Activated T-helper 1 cell treated with anti-CD3 and anti-CD28 coated beads, Interleukin-12 subunit alpha, Interleukin-12 subunit beta, Interleukin-2, Interleukin-4 antibody, amounts not matched to agents 30 ng/mL and 10 ng/mL and 1 ng/mL, durations not matched to agents 14 hours and 24 hours and 36 hours (primary cell): ENCODE measurements at regions not wholly inside any gene's neighbourhood (a gene's known extent, or its start where the extent isn't known, plus 50 kb on each side); places are given as distances from the start of the nearest gene placed in this dataset.

ENCODE experiments used
- DNase-seq: peaks from one replicate; pipeline ENCODE4 v3.0.0; 2021; ENCODE audit warnings: low spot score
- H3K27ac Mint-ChIP-seq: one replicate; pipeline ENCODE4 v1.8.0; 2021; ENCODE audit warnings: mild to moderate bottlenecking, mixed read lengths
- H3K27me3 Mint-ChIP-seq: one replicate; pipeline ENCODE4 v1.8.0; 2022; ENCODE audit warnings: mild to moderate bottlenecking, moderate library complexity, mixed read lengths; ENCODE audit not compliant: insufficient read depth
- H3K36me3 Mint-ChIP-seq: one replicate; pipeline ENCODE4 v1.8.0; 2021; ENCODE audit warnings: low read depth, mixed read lengths
- H3K4me1 Mint-ChIP-seq: one replicate; pipeline ENCODE4 v1.8.0; 2021; ENCODE audit warnings: low read depth, mixed read lengths
- H3K4me3 Mint-ChIP-seq: one replicate; pipeline ENCODE4 v1.8.0; 2021; ENCODE audit warnings: mild to moderate bottlenecking, moderate library complexity, mixed read lengths
- H3K9me3 Mint-ChIP-seq: one replicate; pipeline ENCODE4 v1.8.0; 2021; ENCODE audit warnings: mixed read lengths
- intact Hi-C: fragments of 100-400 bp; cut with micrococcal nuclease; formaldehyde crosslinking; loops from one replicate; pipeline ENCODE4 v1.15.1; 2024

DNA sequence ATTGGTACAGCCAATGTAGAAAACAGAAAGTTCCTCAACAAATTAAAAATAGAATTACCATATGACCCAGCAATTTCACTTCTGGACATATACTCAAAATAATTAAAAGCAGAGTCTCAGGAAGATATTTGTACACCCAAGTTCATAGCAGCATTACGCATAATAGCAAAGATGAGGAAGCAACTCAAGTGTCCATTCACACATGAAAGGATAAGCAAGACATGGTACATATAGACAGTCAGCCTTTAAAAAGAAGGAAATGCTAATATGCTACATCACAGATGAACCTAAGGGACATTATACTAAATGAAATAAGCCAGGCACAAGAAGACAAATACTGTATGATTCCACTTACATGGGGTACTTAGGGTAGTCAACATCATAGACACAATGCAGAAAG lies 76.7 kb downstream of the ANXA2R start:
- Mint-ChIP-seq H3K36me3 (peaks cover 2% of the 10 kb centered on the region), H3K4me1 (peaks cover 7% of the 10 kb centered on the region), H3K27ac (no peak overlapping the region), H3K9me3 (no peaks in the 10 kb centered on the region), H3K27me3 (peaks cover 2% of the 10 kb centered on the region), H3K4me3 (no peak overlapping the region)
- no peak for DNase-seq
- intact Hi-C loops, result no loop called here

- Mint-ChIP-seq H3K27ac (no peak overlapping the region), H3K9me3 (no peaks in the 10 kb centered on the region), H3K4me1 (peaks cover 7% of the 10 kb centered on the region), H3K27me3 (peaks cover 6% of the 10 kb centered on the region), H3K36me3 (peaks cover 2% of the 10 kb centered on the region), H3K4me3 (no peak overlapping the region)
- intact Hi-C loops, result no loop called here
- DNase-seq, result no peak
These were observed 78.0 kb downstream of the ANXA2R start for GRCh38 chr5:42962124-42962523.

DNA sequence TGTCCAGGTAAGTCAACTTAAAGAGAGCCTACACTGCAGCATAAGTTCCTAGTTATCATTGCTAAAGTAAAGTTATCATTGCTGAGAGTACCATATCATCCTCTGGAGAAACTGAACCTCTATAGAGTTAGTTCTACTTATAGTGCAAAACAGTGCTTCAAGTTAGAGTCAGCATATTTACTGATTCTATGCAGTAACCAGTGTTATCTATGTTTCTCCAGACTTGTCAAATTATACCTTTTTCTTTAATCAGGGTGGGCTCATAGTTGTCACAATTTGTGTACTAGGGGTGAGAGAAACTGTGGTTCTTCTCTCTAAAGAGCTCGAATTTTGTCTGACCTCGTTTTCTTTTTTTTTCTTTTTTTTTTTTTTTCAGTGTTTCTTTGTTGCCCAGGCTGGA lies 79.6 kb downstream of the ANXA2R start:
- Mint-ChIP-seq H3K27ac (no peak overlapping the region), H3K4me1 (no peaks in the 10 kb centered on the region), H3K9me3 (no peaks in the 10 kb centered on the region), H3K27me3 (peaks cover 6% of the 10 kb centered on the region), H3K4me3 (no peak overlapping the region), H3K36me3 (peaks cover 2% of the 10 kb centered on the region)
- no peak for DNase-seq
- intact Hi-C loops, result no loop called here

GRCh38 chr5:42956551-42956950 lies 83.6 kb downstream of the ANXA2R start:
- no peak for DNase-seq
- Mint-ChIP-seq H3K36me3 (peaks cover 9% of the 10 kb centered on the region), H3K27me3 (peaks cover 5% of the 10 kb centered on the region), H3K4me3 (no peak overlapping the region), H3K9me3 (peaks cover 7% of the 10 kb centered on the region), H3K4me1 (peaks cover 12% of the 10 kb centered on the region), H3K27ac (no peak overlapping the region)
- intact Hi-C loops, result no loop called here

DNA sequence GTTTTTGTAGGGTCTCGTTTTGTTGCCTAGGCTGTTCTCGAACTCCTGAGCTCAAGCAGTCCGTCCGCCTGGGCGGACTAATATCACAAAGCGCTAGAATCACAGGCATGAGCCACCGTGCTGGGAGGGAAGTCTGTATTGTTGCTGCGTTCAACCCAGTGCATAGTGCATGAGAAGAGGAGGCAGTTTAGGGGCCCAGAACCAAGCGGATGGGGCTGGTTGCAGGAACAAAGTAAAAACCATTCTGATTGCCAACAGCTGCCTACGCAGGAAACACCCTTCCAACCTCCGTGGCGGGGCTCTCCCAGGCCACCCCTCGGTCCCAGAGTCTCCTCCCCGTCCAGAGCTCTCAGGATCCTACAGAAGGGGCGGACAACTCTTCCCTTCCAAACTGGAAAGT lies 87.1 kb downstream of the ANXA2R start:
- Mint-ChIP-seq H3K4me3 (peak overlapping the region; percentile 88), H3K9me3 (peaks cover 7% of the 10 kb centered on the region), H3K4me1 (peaks cover 37% of the 10 kb centered on the region), H3K27me3 (peaks cover 8% of the 10 kb centered on the region), H3K27ac (peak overlapping the region; percentile 40), H3K36me3 (peaks cover 9% of the 10 kb centered on the region)
- intact Hi-C loops, result loop anchor here (5.0 kb wide), 2 partner anchors 239 to 604 kb away; partner anchors contain the start of genes NIM1K and PAIP1
- no peak for DNase-seq

DNA sequence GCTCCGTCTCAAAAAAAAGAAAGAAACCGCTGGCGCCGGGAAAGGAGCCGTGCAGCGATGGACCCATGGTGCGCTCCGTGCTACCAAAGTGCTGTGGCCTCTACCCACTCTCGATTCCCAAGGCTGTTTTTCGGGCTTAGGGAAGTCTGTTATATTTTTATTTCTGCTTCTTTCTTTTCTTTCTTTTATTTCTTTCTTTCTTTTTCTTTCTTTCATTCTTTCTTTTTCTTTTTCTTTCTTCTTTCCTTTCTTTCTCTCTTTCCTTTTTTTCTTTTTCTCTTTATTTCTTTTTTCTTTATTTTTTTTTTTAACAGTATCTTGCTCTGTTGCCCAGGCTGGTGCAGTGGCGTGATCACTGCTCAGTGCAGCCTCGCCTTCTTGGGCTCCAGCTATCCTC lies 87.5 kb downstream of the ANXA2R start:
- H3K9me3 Mint-ChIP-seq, result peaks cover 7% of the 10 kb centered on the region
- DNase-seq, result no peak
- intact Hi-C loops, result loop anchor here (5.0 kb wide), 2 partner anchors 240 to 605 kb away; partner anchors contain the start of genes NIM1K and PAIP1
- H3K4me1 Mint-ChIP-seq, result peaks cover 37% of the 10 kb centered on the region
- H3K27ac Mint-ChIP-seq, result peak overlapping the region; percentile 97
- H3K27me3 Mint-ChIP-seq, result peaks cover 11% of the 10 kb centered on the region
- H3K36me3 Mint-ChIP-seq, result peaks cover 9% of the 10 kb centered on the region
- peak overlapping the region; percentile 88 for H3K4me3 Mint-ChIP-seq

GRCh38 chr5:42951293-42951840 lies 88.8 kb downstream of the ANXA2R start:
- intact Hi-C loops, result loop anchor here (1.0 to 5.0 kb wide), 5 partner anchors 153 to 1081 kb away; partner anchors contain the start of genes NIM1K, OXCT1 and PAIP1
- peaks cover 37% of the 10 kb centered on the region for H3K4me1 Mint-ChIP-seq
- H3K4me3 Mint-ChIP-seq, result peak overlapping the region; percentile 88

DNA sequence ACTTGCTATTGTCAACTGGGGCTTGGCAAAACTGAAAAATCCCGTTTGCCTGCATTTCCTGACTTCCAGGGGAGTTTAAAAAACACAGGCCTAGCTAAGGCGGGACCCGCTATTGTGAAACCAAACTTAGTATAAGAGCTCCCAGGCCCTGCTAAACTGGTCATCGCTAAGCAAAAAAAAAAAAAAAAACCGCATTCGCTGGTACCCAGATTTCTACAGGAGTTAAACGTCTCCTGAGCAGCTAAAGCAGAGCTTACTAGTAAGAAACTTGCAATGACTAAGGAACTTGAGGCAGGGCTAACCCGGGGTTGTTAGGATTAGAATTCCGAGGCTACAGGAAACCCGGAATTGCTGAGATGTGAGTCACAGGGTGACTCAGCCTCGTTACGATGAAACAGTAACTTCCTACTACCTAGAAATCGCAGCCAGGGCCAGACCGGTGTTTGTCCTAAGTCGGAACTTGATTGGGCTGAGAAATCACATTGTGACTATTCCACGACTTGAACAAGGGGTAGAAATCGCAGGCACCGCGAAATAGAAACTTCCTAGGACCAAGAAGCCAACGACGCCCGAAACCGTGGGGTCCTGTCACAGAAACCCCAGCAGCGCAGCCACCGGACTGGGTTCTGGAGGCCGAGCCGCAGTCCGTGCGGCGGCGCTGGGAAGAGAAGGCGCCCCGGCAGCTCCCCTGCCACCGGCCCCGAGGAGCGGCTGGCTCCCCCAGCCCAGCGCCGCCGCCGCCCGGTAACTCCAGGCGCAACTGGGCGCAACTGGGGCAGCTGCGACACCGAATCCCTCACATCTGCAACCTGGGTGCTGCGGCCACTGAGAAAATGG lies 89.4 kb downstream of the ANXA2R start:
- peak overlapping the region; percentile 97 for H3K27ac Mint-ChIP-seq
- H3K4me3 Mint-ChIP-seq, result peak overlapping the region; percentile 88
- peaks cover 7% of the 10 kb centered on the region for H3K9me3 Mint-ChIP-seq
- H3K4me1 Mint-ChIP-seq, result peaks cover 37% of the 10 kb centered on the region
- H3K36me3 Mint-ChIP-seq, result peaks cover 9% of the 10 kb centered on the region
- DNase-seq, result peak; percentile 60
- H3K27me3 Mint-ChIP-seq, result peaks cover 8% of the 10 kb centered on the region
- intact Hi-C loops, result loop anchor here (1.0 to 5.0 kb wide), 10 partner anchors 43 to 1080 kb away; partner anchors contain the start of genes ANXA2R, NIM1K, OXCT1 and PAIP1

More at GRCh38 chr5:42951293-42951840, 88.8 kb downstream of the ANXA2R start:
- peaks cover 6% of the 10 kb centered on the region for H3K27me3 Mint-ChIP-seq
- DNase-seq, result peak; percentile 72
- peak overlapping the region; percentile 97 for H3K27ac Mint-ChIP-seq
- H3K36me3 Mint-ChIP-seq, result peaks cover 9% of the 10 kb centered on the region
- H3K9me3 Mint-ChIP-seq, result peaks cover 7% of the 10 kb centered on the region

DNA sequence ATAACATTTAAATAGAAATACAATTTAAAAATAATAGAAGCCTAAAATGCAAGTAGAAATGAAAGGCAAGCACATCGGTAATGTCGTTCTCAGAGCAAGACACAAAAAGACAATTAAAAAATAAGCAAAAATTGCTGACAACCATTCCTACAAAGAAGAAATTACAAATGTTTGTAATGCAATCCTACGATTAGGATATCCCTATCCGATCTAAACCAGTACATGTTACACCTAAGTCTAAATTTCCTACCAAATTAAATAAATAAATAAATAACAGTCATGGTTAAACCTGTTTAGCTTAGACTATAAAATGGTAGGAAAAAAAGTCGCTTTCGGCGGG lies 90.0 kb downstream of the ANXA2R start:
- H3K9me3 Mint-ChIP-seq, result peaks cover 7% of the 10 kb centered on the region
- intact Hi-C loops, result loop anchor here (1.0 to 5.0 kb wide), 9 partner anchors 43 to 607 kb away; partner anchors contain the start of genes ANXA2R, NIM1K and PAIP1
- peak overlapping the region; percentile 96 for H3K27ac Mint-ChIP-seq
- no peak for DNase-seq
- peaks cover 9% of the 10 kb centered on the region for H3K36me3 Mint-ChIP-seq
- H3K4me1 Mint-ChIP-seq, result peaks cover 37% of the 10 kb centered on the region
- H3K4me3 Mint-ChIP-seq, result peak overlapping the region; percentile 87
- peaks cover 12% of the 10 kb centered on the region for H3K27me3 Mint-ChIP-seq

- intact Hi-C loops, result loop anchor here (1.0 to 5.0 kb wide), 11 partner anchors 40 to 608 kb away; partner anchors contain the start of genes ANXA2R, NIM1K and PAIP1
- peak overlapping the region; percentile 79 for H3K27ac Mint-ChIP-seq
- DNase-seq, result peak; percentile 53
These were observed 90.6 kb downstream of the ANXA2R start for GRCh38 chr5:42949348-42950115.

GRCh38 chr5:42948961-42949347 lies 91.2 kb downstream of the ANXA2R start:
- intact Hi-C loops, result loop anchor here (1.0 kb wide), 2 partner anchors 40 to 115 kb away; no protein-coding TSS in a partner anchor
- peaks cover 3% of the 10 kb centered on the region for H3K9me3 Mint-ChIP-seq
- peak overlapping the region; percentile 79 for H3K27ac Mint-ChIP-seq
- H3K36me3 Mint-ChIP-seq, result peaks cover 9% of the 10 kb centered on the region
- peaks cover 18% of the 10 kb centered on the region for H3K27me3 Mint-ChIP-seq
- H3K4me3 Mint-ChIP-seq, result peak overlapping the region; percentile 87
- H3K4me1 Mint-ChIP-seq, result peaks cover 37% of the 10 kb centered on the region
- no peak for DNase-seq

More at GRCh38 chr5:42949348-42950115, 90.6 kb downstream of the ANXA2R start:
- peaks cover 7% of the 10 kb centered on the region for H3K9me3 Mint-ChIP-seq
- H3K4me3 Mint-ChIP-seq, result peak overlapping the region; percentile 87
- H3K36me3 Mint-ChIP-seq, result peaks cover 9% of the 10 kb centered on the region
- H3K27me3 Mint-ChIP-seq, result peaks cover 15% of the 10 kb centered on the region
- H3K4me1 Mint-ChIP-seq, result peaks cover 37% of the 10 kb centered on the region

DNA sequence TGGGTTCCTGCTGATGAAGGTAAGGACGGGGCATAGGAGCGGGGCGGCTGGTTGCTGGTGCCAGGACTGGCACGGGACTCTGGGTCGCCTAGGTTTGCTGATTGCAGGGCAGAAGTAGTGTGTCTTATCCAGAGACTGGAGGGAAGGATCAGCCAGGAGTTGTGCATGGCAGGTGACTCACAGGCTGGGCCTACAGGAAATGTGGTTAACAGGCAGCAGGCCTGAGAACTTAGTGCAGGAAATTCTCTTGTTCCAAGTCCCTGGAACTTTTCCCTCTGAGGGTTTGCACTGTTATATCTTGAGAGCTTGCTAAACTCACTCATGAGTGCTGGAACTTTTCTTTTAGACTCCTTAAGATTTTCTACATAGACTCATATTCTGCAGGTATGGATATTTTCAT lies 95.1 kb downstream of the ANXA2R start:
- Mint-ChIP-seq H3K36me3 (no peaks in the 10 kb centered on the region), H3K4me3 (no peak overlapping the region), H3K27ac (no peak overlapping the region), H3K27me3 (peaks cover 34% of the 10 kb centered on the region), H3K4me1 (peaks cover 13% of the 10 kb centered on the region), H3K9me3 (no peaks in the 10 kb centered on the region)
- intact Hi-C loops, result no loop called here
- DNase-seq, result no peak
